ENCODE measurements at regions not wholly inside any gene's neighbourhood (a gene's known extent, or its start where the extent isn't known, plus 50 kb on each side); places are given as distances from the start of the nearest gene placed in this dataset.

GRCh38 chr2:240211598-240212424 is 71.4 kb upstream of the OTOS start:
- no peaks in the 10 kb centered on the region for H3K27me3 ChIP-seq (replicated peaks; ENCODE audit: insufficient read depth)
- no peak for TF ChIP-seq POLR2AphosphoS5 (IDR thresholded peaks at IDR 0.05)
- no peak for TF ChIP-seq POLR2A (IDR thresholded peaks at IDR 0.05)
- TF ChIP-seq CTCF (IDR thresholded peaks at IDR 0.05): no peak
- no peaks in the 10 kb centered on the region for H3K9me3 ChIP-seq
- intact Hi-C loops (cut with DNase I): no loop called here
- H3K36me3 ChIP-seq: no peaks in the 10 kb centered on the region
- no peak overlapping the region for H3K4me3 ChIP-seq
- no peak for DNase-seq (ENCODE audit: low spot score)
- H3K4me1 ChIP-seq (replicated peaks): no peaks in the 10 kb centered on the region
- H3K27ac ChIP-seq: no peak overlapping the region
- WGBS: 88% methylated on average over 17 of the region's 17 CpGs

GRCh38 chr2:240212425-240213225 is 72.2 kb upstream of the OTOS start:
- no peak for DNase-seq (ENCODE audit: low spot score)
- H3K27ac ChIP-seq: no peak overlapping the region
- no peak overlapping the region for H3K4me3 ChIP-seq
- 89% methylated on average over 17 of the region's 17 CpGs for WGBS
- no peaks in the 10 kb centered on the region for H3K27me3 ChIP-seq (replicated peaks; ENCODE audit: insufficient read depth)
- intact Hi-C loops (cut with DNase I): no loop called here
- H3K36me3 ChIP-seq: no peaks in the 10 kb centered on the region
- no peak for TF ChIP-seq CTCF (IDR thresholded peaks at IDR 0.05)
- no peaks in the 10 kb centered on the region for H3K4me1 ChIP-seq (replicated peaks)
- no peaks in the 10 kb centered on the region for H3K9me3 ChIP-seq

- TF ChIP-seq CTCF (IDR thresholded peaks at IDR 0.05) (no peak), POLR2A (IDR thresholded peaks at IDR 0.05) (no peak), POLR2AphosphoS5 (IDR thresholded peaks at IDR 0.05) (no peak)
- no peaks in the 10 kb centered on the region for H3K9me3 ChIP-seq
- no peaks in the 10 kb centered on the region for H3K27me3 ChIP-seq (replicated peaks; ENCODE audit: insufficient read depth)
- DNase-seq (ENCODE audit: low spot score): no peak
- no peaks in the 10 kb centered on the region for H3K4me1 ChIP-seq (replicated peaks)
- intact Hi-C loops (cut with DNase I): no loop called here
- WGBS: 92% methylated on average over 6 of the region's 6 CpGs
- no peak overlapping the region for H3K4me3 ChIP-seq
- no peak overlapping the region for H3K27ac ChIP-seq
- no peaks in the 10 kb centered on the region for H3K36me3 ChIP-seq
Measured at GRCh38 chr2:240213226-240213475, 72.7 kb upstream of the OTOS start.

- no peak overlapping the region for H3K27ac ChIP-seq
- no peak for TF ChIP-seq POLR2A (IDR thresholded peaks at IDR 0.05)
- TF ChIP-seq POLR2AphosphoS5 (IDR thresholded peaks at IDR 0.05): no peak
- no peak for TF ChIP-seq CTCF (IDR thresholded peaks at IDR 0.05)
- H3K36me3 ChIP-seq: no peaks in the 10 kb centered on the region
- DNase-seq (ENCODE audit: low spot score): no peak
- 83% methylated on average over 20 of the region's 22 CpGs for WGBS
- no peaks in the 10 kb centered on the region for H3K9me3 ChIP-seq
- intact Hi-C loops (cut with DNase I): no loop called here
- no peaks in the 10 kb centered on the region for H3K27me3 ChIP-seq (replicated peaks; ENCODE audit: insufficient read depth)
- no peak overlapping the region for H3K4me3 ChIP-seq
- H3K4me1 ChIP-seq (replicated peaks): no peaks in the 10 kb centered on the region
Measured at GRCh38 chr2:240213476-240214421, 73.3 kb upstream of the OTOS start.
